Fibroblast of lung (primary cell): ENCODE measurements at regions not wholly inside any gene's neighbourhood (a gene's known extent, or its start where the extent isn't known, plus 50 kb on each side); places are given as distances from the start of the nearest gene placed in this dataset.

Experiments
- DNase-seq, 2 donors: peaks; one replicate each; pipeline versions ENCODE4 v3.0.0 to v3.0.0-alpha.2; 2010; ENCODE audit warnings: low read depth in 2 of 2
- H2AFZ ChIP-seq: 2 replicates; pipeline ENCODE4 v1.5.1; 2012; ENCODE audit warnings: low read length, control low read depth, inconsistent platforms
- H3K27ac ChIP-seq: 2 replicates; pipeline ENCODE4 v1.5.1; 2011; ENCODE audit warnings: low read length, control low read depth; ENCODE audit not compliant: insufficient read depth
- H3K27me3 ChIP-seq: 2 replicates; pipeline ENCODE4 v1.5.1; 2011; ENCODE audit warnings: mild to moderate bottlenecking, low read length; ENCODE audit not compliant: control insufficient read depth, insufficient read depth
- H3K36me3 ChIP-seq: 2 replicates; pipeline ENCODE4 v1.5.1; 2011; ENCODE audit warnings: low read length; ENCODE audit not compliant: control insufficient read depth, insufficient read depth
- H3K4me1 ChIP-seq: 2 replicates; pipeline ENCODE4 v1.5.1; 2011; ENCODE audit warnings: low read length; ENCODE audit not compliant: control insufficient read depth, insufficient read depth; ENCODE audit errors: extremely low read depth
- H3K4me2 ChIP-seq: 2 replicates; pipeline ENCODE4 v1.5.1; 2011; ENCODE audit warnings: low read length, control low read depth; ENCODE audit not compliant: insufficient read depth; ENCODE audit errors: extremely low read depth
- H3K4me3 ChIP-seq, 4 experiments: fragments of 200-600 bp in 1 of 4; sonication (generic) in 1 of 4; replicated peaks in 1 of 4; 2 replicates each; pipeline ENCODE4 v1.5.1; 2011 to 2016; ENCODE audit warnings: low read length in 4 of 4, low read depth in 3 of 4, mild to moderate bottlenecking in 3 of 4, control low read depth in 2 of 4, inconsistent platforms in 1 of 4, mixed read lengths in 1 of 4; ENCODE audit not compliant: insufficient read depth in 1 of 4; ENCODE audit errors: control extremely low read depth in 1 of 4
- H3K79me2 ChIP-seq: 2 replicates; pipeline ENCODE4 v1.5.1; 2012; ENCODE audit warnings: mild to moderate bottlenecking, low read length, inconsistent platforms; ENCODE audit not compliant: control insufficient read depth, insufficient read depth
- H3K9ac ChIP-seq: 2 replicates; pipeline ENCODE4 v1.5.1; 2011; ENCODE audit warnings: mild to moderate bottlenecking, low read length, control low read depth; ENCODE audit not compliant: insufficient read depth
- H3K9me3 ChIP-seq: 2 replicates; pipeline ENCODE4 v1.5.1; 2012; ENCODE audit warnings: low read depth, low read length; ENCODE audit not compliant: control insufficient read depth, insufficient read depth
- H4K20me1 ChIP-seq: 2 replicates; pipeline ENCODE4 v1.5.1; 2011; ENCODE audit warnings: low read length; ENCODE audit not compliant: control insufficient read depth, insufficient read depth; ENCODE audit errors: extremely low read depth
- EZH2 ChIP-seq: IDR thresholded peaks from 2 replicates; pipeline ENCODE4 v1.5.1; 2012; ENCODE audit warnings: low read length, control low read depth, mild to moderate bottlenecking; ENCODE audit errors: missing control alignments
- TF ChIP-seq, protein P1 (sequence below), 2 donors: IDR thresholded peaks in 1 of 2; conservative IDR thresholded peaks in 1 of 2; 1 replicate in 1 of 2; 2 replicates in 1 of 2; pipeline ENCODE4 v1.5.1; 2011 to 2012; ENCODE audit warnings: low read length in 2 of 2, control low read depth in 1 of 2, inconsistent platforms in 1 of 2, low read depth in 1 of 2, mild to moderate bottlenecking in 1 of 2

- Histone ChIP-seq H3K9me3 (no peaks in the 10 kb centered on the region), H3K4me3 (no peak overlapping the region), H4K20me1 (no peaks in the 10 kb centered on the region), H3K79me2 (no peaks in the 10 kb centered on the region), H3K4me1 (no peaks in the 10 kb centered on the region), H3K4me2 (no peak overlapping the region), H3K27ac (no peak overlapping the region), H2AFZ (no peak overlapping the region), H3K36me3 (no peaks in the 10 kb centered on the region), H3K27me3 (no peaks in the 10 kb centered on the region), H3K9ac (no peak overlapping the region)
- peak in 1 of 2 donors; percentile 10 for DNase-seq
- TF ChIP-seq, protein P1, sequence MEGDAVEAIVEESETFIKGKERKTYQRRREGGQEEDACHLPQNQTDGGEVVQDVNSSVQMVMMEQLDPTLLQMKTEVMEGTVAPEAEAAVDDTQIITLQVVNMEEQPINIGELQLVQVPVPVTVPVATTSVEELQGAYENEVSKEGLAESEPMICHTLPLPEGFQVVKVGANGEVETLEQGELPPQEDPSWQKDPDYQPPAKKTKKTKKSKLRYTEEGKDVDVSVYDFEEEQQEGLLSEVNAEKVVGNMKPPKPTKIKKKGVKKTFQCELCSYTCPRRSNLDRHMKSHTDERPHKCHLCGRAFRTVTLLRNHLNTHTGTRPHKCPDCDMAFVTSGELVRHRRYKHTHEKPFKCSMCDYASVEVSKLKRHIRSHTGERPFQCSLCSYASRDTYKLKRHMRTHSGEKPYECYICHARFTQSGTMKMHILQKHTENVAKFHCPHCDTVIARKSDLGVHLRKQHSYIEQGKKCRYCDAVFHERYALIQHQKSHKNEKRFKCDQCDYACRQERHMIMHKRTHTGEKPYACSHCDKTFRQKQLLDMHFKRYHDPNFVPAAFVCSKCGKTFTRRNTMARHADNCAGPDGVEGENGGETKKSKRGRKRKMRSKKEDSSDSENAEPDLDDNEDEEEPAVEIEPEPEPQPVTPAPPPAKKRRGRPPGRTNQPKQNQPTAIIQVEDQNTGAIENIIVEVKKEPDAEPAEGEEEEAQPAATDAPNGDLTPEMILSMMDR (conservative IDR thresholded peaks at IDR 0.05 in 1 of 2, IDR thresholded peaks at IDR 0.05 in 1 of 2; ENCODE audit: low read depth in 1 of 2, low read length in 2 of 2), result no peak
- no peak for TF ChIP-seq EZH2
These were observed 646.2 kb downstream of the ADGRL2 start for GRCh38 chr1:82446955-82447354.

DNA sequence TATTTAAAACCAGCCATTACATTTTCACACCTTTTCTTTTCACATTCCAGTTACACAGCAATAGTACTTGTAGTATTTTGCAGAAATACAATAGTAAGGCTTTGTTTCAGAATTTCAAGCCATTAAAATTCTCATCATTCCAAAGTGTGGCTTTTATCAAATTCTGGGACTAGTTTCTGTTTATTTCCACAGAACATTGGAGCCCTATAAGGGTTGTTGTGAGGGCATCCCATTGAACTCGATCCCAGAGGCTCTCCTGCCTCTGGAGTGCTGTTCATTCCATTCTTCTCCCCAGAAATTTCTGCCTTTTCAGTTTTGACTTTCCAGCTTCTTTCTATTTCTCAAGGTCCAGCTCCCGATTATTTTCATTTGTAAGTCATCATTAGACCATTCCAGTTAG lies 645.5 kb downstream of the ADGRL2 start:
- Histone ChIP-seq H3K4me1 (no peaks in the 10 kb centered on the region), H3K4me3 (no peak overlapping the region), H3K9ac (no peak overlapping the region), H3K27me3 (no peaks in the 10 kb centered on the region), H3K4me2 (peak overlapping the region; percentile 15), H2AFZ (no peak overlapping the region), H3K36me3 (no peaks in the 10 kb centered on the region), H3K27ac (no peak overlapping the region), H3K9me3 (no peaks in the 10 kb centered on the region), H3K79me2 (no peaks in the 10 kb centered on the region), H4K20me1 (no peaks in the 10 kb centered on the region)
- no peak for TF ChIP-seq EZH2
- TF ChIP-seq, protein P1 (conservative IDR thresholded peaks at IDR 0.05 in 1 of 2, IDR thresholded peaks at IDR 0.05 in 1 of 2; ENCODE audit: low read depth in 1 of 2, low read length in 2 of 2), result no peak
- peak in 1 of 2 donors; percentile 25 for DNase-seq

GRCh38 chr1:82445827-82446226 lies 645.1 kb downstream of the ADGRL2 start:
- Histone ChIP-seq H3K27ac (no peak overlapping the region), H3K9ac (no peak overlapping the region), H3K4me3 (no peak overlapping the region), H4K20me1 (no peaks in the 10 kb centered on the region), H3K4me2 (peak overlapping the region; percentile 15), H3K27me3 (no peaks in the 10 kb centered on the region), H3K79me2 (no peaks in the 10 kb centered on the region), H3K36me3 (no peaks in the 10 kb centered on the region), H2AFZ (no peak overlapping the region), H3K9me3 (no peaks in the 10 kb centered on the region), H3K4me1 (no peaks in the 10 kb centered on the region)
- peak; percentile 0 to 56 for DNase-seq
- no peak for TF ChIP-seq EZH2
- TF ChIP-seq, protein P1 (conservative IDR thresholded peaks at IDR 0.05 in 1 of 2, IDR thresholded peaks at IDR 0.05 in 1 of 2; ENCODE audit: low read depth in 1 of 2, low read length in 2 of 2), result no peak
